ENCODE measurements at regions not wholly inside any gene's neighbourhood (a gene's known extent, or its start where the extent isn't known, plus 50 kb on each side); places are given as distances from the start of the nearest gene placed in this dataset.

DNA sequence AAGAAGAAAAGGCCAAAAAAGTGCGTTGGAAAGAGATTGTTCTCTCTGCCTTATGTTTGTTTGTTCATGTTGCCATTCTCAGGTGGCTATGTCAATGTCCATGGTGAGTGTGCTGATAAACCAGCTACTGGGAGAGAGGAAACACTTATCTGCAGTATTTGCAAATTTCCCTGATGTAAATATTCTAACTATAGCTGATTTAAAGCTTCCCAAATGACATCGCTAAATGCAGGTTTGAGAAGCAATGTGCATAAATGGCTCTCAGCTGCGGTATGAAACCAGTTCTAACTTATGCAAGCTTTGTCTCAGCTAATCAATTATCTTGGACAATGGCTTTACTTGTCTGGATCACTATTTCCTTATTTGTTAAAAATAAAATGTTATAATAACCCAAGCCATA lies 312.5 kb upstream of the ANO3 start:
- Histone ChIP-seq H3K9ac (ENCODE audit: insufficient read length, low read depth) (no peak overlapping the region), H3K4me1 (ENCODE audit: insufficient read depth, insufficient read length) (no peaks in the 10 kb centered on the region), H3K36me3 (ENCODE audit: insufficient read depth, insufficient read length, low read length) (no peaks in the 10 kb centered on the region), H3K9me3 (ENCODE audit: insufficient read depth, low read length) (no peaks in the 10 kb centered on the region), H3K27me3 (ENCODE audit: insufficient read depth, insufficient read length) (no peaks in the 10 kb centered on the region), H3K4me3 (ENCODE audit: insufficient read length, low read depth) (no peak overlapping the region)
- no peak for TF ChIP-seq ZNF274 (IDR thresholded peaks at IDR 0.05; ENCODE audit: low read depth, low read length)
- TF ChIP-seq SUZ12 (IDR thresholded peaks at IDR 0.05; ENCODE audit: extremely low read depth, insufficient read depth, insufficient read length): no peak
- TF ChIP-seq YY1 (IDR thresholded peaks at IDR 0.05; ENCODE audit: insufficient read depth, insufficient read length): no peak
- DNase-seq (ENCODE audit: low read depth, low spot score): no peak

DNA sequence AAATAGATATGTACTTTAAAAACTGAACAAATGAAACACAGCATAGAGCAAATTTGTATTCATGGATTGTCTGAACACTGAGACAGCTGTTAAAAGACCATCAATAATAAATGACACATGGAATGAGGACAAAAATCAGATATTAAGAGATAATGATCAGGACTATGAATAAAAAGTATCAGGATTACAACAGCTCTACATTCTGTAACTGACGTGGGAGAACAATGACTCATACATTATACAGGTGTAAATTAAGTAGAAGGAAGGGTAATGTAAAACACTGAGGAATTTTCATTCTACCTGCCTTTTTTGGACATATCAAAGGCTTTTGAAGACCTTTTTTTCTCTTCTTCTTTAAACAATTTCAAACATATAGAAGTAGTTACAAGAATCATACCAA lies 310.9 kb upstream of the ANO3 start:
- Histone ChIP-seq H3K4me3 (ENCODE audit: insufficient read length, low read depth) (no peak overlapping the region), H3K36me3 (ENCODE audit: insufficient read depth, insufficient read length, low read length) (no peaks in the 10 kb centered on the region), H3K27me3 (ENCODE audit: insufficient read depth, insufficient read length) (no peaks in the 10 kb centered on the region), H3K9me3 (ENCODE audit: insufficient read depth, low read length) (no peaks in the 10 kb centered on the region), H3K4me1 (ENCODE audit: insufficient read depth, insufficient read length) (no peaks in the 10 kb centered on the region), H3K9ac (ENCODE audit: insufficient read length, low read depth) (no peak overlapping the region)
- no peak for DNase-seq (ENCODE audit: low read depth, low spot score)
- no peak for TF ChIP-seq YY1 (IDR thresholded peaks at IDR 0.05; ENCODE audit: insufficient read depth, insufficient read length)
- TF ChIP-seq SUZ12 (IDR thresholded peaks at IDR 0.05; ENCODE audit: extremely low read depth, insufficient read depth, insufficient read length): no peak
- no peak for TF ChIP-seq ZNF274 (IDR thresholded peaks at IDR 0.05; ENCODE audit: low read depth, low read length)

GRCh38 chr11:26023057-26023456 lies 308.9 kb upstream of the ANO3 start:
- no peaks in the 10 kb centered on the region for H3K27me3 ChIP-seq (ENCODE audit: insufficient read depth, insufficient read length)
- H3K9ac ChIP-seq (ENCODE audit: insufficient read length, low read depth): no peak overlapping the region
- DNase-seq (ENCODE audit: low read depth, low spot score): no peak
- no peaks in the 10 kb centered on the region for H3K9me3 ChIP-seq (ENCODE audit: insufficient read depth, low read length)
- no peak for TF ChIP-seq YY1 (IDR thresholded peaks at IDR 0.05; ENCODE audit: insufficient read depth, insufficient read length)
- no peak for TF ChIP-seq SUZ12 (IDR thresholded peaks at IDR 0.05; ENCODE audit: extremely low read depth, insufficient read depth, insufficient read length)
- TF ChIP-seq ZNF274 (IDR thresholded peaks at IDR 0.05; ENCODE audit: low read depth, low read length): no peak
- no peak overlapping the region for H3K4me3 ChIP-seq (ENCODE audit: insufficient read length, low read depth)
- no peaks in the 10 kb centered on the region for H3K36me3 ChIP-seq (ENCODE audit: insufficient read depth, insufficient read length, low read length)
- H3K4me1 ChIP-seq (ENCODE audit: insufficient read depth, insufficient read length): no peaks in the 10 kb centered on the region

- no peak overlapping the region for H3K4me3 ChIP-seq (ENCODE audit: insufficient read length, low read depth)
- H3K36me3 ChIP-seq (ENCODE audit: insufficient read depth, insufficient read length, low read length): no peaks in the 10 kb centered on the region
- H3K9me3 ChIP-seq (ENCODE audit: insufficient read depth, low read length): no peaks in the 10 kb centered on the region
- no peak for DNase-seq (ENCODE audit: low read depth, low spot score)
- H3K9ac ChIP-seq (ENCODE audit: insufficient read length, low read depth): no peak overlapping the region
- no peaks in the 10 kb centered on the region for H3K4me1 ChIP-seq (ENCODE audit: insufficient read depth, insufficient read length)
- TF ChIP-seq ZNF274 (IDR thresholded peaks at IDR 0.05; ENCODE audit: low read depth, low read length): no peak
- no peak for TF ChIP-seq YY1 (IDR thresholded peaks at IDR 0.05; ENCODE audit: insufficient read depth, insufficient read length)
- no peaks in the 10 kb centered on the region for H3K27me3 ChIP-seq (ENCODE audit: insufficient read depth, insufficient read length)
These were observed 306.3 kb upstream of the ANO3 start for GRCh38 chr11:26025676-26026075.

- no peak for DNase-seq (ENCODE audit: low read depth, low spot score)
- Histone ChIP-seq H3K36me3 (ENCODE audit: insufficient read depth, insufficient read length, low read length) (no peaks in the 10 kb centered on the region), H3K4me3 (ENCODE audit: insufficient read length, low read depth) (no peak overlapping the region), H3K9me3 (ENCODE audit: insufficient read depth, low read length) (no peaks in the 10 kb centered on the region), H3K27me3 (ENCODE audit: insufficient read depth, insufficient read length) (no peaks in the 10 kb centered on the region), H3K4me1 (ENCODE audit: insufficient read depth, insufficient read length) (no peaks in the 10 kb centered on the region), H3K9ac (ENCODE audit: insufficient read length, low read depth) (no peak overlapping the region)
- TF ChIP-seq ZNF274 (IDR thresholded peaks at IDR 0.05; ENCODE audit: low read depth, low read length): no peak
- no peak for TF ChIP-seq YY1 (IDR thresholded peaks at IDR 0.05; ENCODE audit: insufficient read depth, insufficient read length)
- TF ChIP-seq SUZ12 (IDR thresholded peaks at IDR 0.05; ENCODE audit: extremely low read depth, insufficient read depth, insufficient read length): no peak
These were observed 305.9 kb upstream of the ANO3 start for GRCh38 chr11:26026078-26026477.

DNA sequence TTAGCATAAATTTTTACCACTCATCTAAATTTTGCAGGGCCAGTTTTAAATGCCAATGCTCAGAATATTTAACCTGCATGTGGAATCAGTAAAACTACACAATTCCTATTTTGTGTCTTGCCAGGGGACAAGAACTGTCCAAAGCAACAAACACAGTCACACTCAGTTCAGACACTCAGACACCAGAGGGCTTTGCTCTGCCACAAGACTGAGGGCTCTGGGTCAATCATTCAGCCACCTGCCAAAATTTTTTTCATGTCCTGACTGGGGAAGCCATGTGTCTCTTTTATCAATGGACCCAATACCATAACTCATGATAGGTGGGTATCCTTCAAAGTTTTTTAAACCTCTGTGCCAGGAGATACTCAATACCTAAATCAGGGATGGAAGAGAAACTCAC lies 304.0 kb upstream of the ANO3 start:
- no peaks in the 10 kb centered on the region for H3K27me3 ChIP-seq (ENCODE audit: insufficient read depth, insufficient read length)
- TF ChIP-seq YY1 (IDR thresholded peaks at IDR 0.05; ENCODE audit: insufficient read depth, insufficient read length) (no peak), ZNF274 (IDR thresholded peaks at IDR 0.05; ENCODE audit: low read depth, low read length) (no peak), SUZ12 (IDR thresholded peaks at IDR 0.05; ENCODE audit: extremely low read depth, insufficient read depth, insufficient read length) (no peak)
- no peak overlapping the region for H3K9ac ChIP-seq (ENCODE audit: insufficient read length, low read depth)
- H3K9me3 ChIP-seq (ENCODE audit: insufficient read depth, low read length): no peaks in the 10 kb centered on the region
- H3K4me3 ChIP-seq (ENCODE audit: insufficient read length, low read depth): no peak overlapping the region
- H3K4me1 ChIP-seq (ENCODE audit: insufficient read depth, insufficient read length): no peaks in the 10 kb centered on the region
- no peaks in the 10 kb centered on the region for H3K36me3 ChIP-seq (ENCODE audit: insufficient read depth, insufficient read length, low read length)
- no peak for DNase-seq (ENCODE audit: low read depth, low spot score)

- DNase-seq (ENCODE audit: low read depth, low spot score): no peak
- TF ChIP-seq YY1 (IDR thresholded peaks at IDR 0.05; ENCODE audit: insufficient read depth, insufficient read length): no peak
- no peak for TF ChIP-seq ZNF274 (IDR thresholded peaks at IDR 0.05; ENCODE audit: low read depth, low read length)
- TF ChIP-seq SUZ12 (IDR thresholded peaks at IDR 0.05; ENCODE audit: extremely low read depth, insufficient read depth, insufficient read length): no peak
- Histone ChIP-seq H3K9me3 (ENCODE audit: insufficient read depth, low read length) (no peaks in the 10 kb centered on the region), H3K4me3 (ENCODE audit: insufficient read length, low read depth) (no peak overlapping the region), H3K27me3 (ENCODE audit: insufficient read depth, insufficient read length) (no peaks in the 10 kb centered on the region), H3K4me1 (ENCODE audit: insufficient read depth, insufficient read length) (no peaks in the 10 kb centered on the region), H3K36me3 (ENCODE audit: insufficient read depth, insufficient read length, low read length) (no peaks in the 10 kb centered on the region), H3K9ac (ENCODE audit: insufficient read length, low read depth) (no peak overlapping the region)
These were observed 303.5 kb upstream of the ANO3 start for GRCh38 chr11:26028393-26028911.

DNA sequence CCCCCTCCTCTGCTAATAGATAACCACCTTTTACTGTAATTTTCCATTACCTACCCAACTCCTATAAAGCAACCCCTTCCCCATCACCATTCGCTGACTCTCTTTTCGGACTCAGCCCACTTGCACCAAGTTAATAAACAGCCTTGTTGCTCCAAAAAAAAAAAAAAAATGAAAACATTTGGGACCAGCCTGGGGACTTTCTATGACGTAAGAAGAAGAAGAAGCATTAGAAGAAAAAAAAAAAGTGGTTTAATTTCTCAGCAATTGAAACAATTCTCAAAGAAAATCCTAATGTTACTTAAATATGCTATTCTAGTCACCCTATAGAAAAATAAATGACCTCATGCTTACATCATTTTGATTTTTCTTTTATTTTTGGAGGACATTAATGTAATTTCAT lies 301.5 kb upstream of the ANO3 start:
- TF ChIP-seq YY1 (IDR thresholded peaks at IDR 0.05; ENCODE audit: insufficient read depth, insufficient read length): no peak
- Histone ChIP-seq H3K9ac (ENCODE audit: insufficient read length, low read depth) (no peak overlapping the region), H3K36me3 (ENCODE audit: insufficient read depth, insufficient read length, low read length) (no peaks in the 10 kb centered on the region), H3K27me3 (ENCODE audit: insufficient read depth, insufficient read length) (no peaks in the 10 kb centered on the region), H3K4me3 (ENCODE audit: insufficient read length, low read depth) (no peak overlapping the region), H3K4me1 (ENCODE audit: insufficient read depth, insufficient read length) (no peaks in the 10 kb centered on the region), H3K9me3 (ENCODE audit: insufficient read depth, low read length) (no peaks in the 10 kb centered on the region)
- DNase-seq (ENCODE audit: low read depth, low spot score): no peak

All from NT2/D1 (cell line).